GM23248 (cell line): ENCODE measurements at regions not wholly inside any gene's neighbourhood (a gene's known extent, or its start where the extent isn't known, plus 50 kb on each side); places are given as distances from the start of the nearest gene placed in this dataset.

Experiments used
- DNase-seq: peaks from one replicate; pipeline ENCODE4 v3.0.0-alpha.2; 2015
- H2AFZ ChIP-seq: fragments of 200-600 bp; sonication (generic); 2 replicates; pipeline ENCODE4 v1.6.1; 2016; ENCODE audit warnings: antibody characterized with exemption
- H3F3A ChIP-seq: fragments of 200-600 bp; sonication (generic); 2 replicates; pipeline ENCODE4 v1.6.1; 2016; ENCODE audit warnings: mild to moderate bottlenecking, antibody characterized with exemption, mixed run types; ENCODE audit not compliant: insufficient read depth
- H3K27ac ChIP-seq: fragments of 200-600 bp; sonication (generic); 2 replicates; pipeline ENCODE4 v1.5.1; 2016; ENCODE audit warnings: mild to moderate bottlenecking
- H3K27me3 ChIP-seq: fragments of 200-600 bp; sonication (generic); replicated peaks from 2 replicates; pipeline ENCODE4 v1.6.1; 2016; ENCODE audit warnings: mild to moderate bottlenecking; ENCODE audit not compliant: insufficient read depth
- H3K36me3 ChIP-seq: fragments of 200-600 bp; sonication (generic); 2 replicates; pipeline ENCODE4 v1.6.1; 2016; ENCODE audit warnings: low read depth, mild to moderate bottlenecking
- H3K4me1 ChIP-seq: fragments of 200-600 bp; sonication (generic); 2 replicates; pipeline ENCODE4 v1.6.1; 2016; ENCODE audit warnings: mild to moderate bottlenecking; ENCODE audit not compliant: insufficient read depth
- H3K4me2 ChIP-seq: fragments of 200-600 bp; sonication (generic); one replicate; pipeline ENCODE4 v1.6.1; 2016; ENCODE audit warnings: mild to moderate bottlenecking; ENCODE audit not compliant: unreplicated experiment
- H3K4me3 ChIP-seq: fragments of 200-600 bp; sonication (generic); 2 replicates; pipeline ENCODE4 v1.5.1; 2016; ENCODE audit warnings: mild to moderate bottlenecking
- H3K79me2 ChIP-seq: fragments of 200-600 bp; sonication (generic); 2 replicates; pipeline ENCODE4 v1.6.1; 2016; ENCODE audit warnings: mild to moderate bottlenecking; ENCODE audit not compliant: insufficient read depth
- H3K9ac ChIP-seq: fragments of 200-600 bp; sonication (generic); 2 replicates; pipeline ENCODE4 v1.6.1; 2016; ENCODE audit warnings: mild to moderate bottlenecking
- H3K9me2 ChIP-seq: fragments of 200-600 bp; sonication (generic); 2 replicates; pipeline ENCODE4 v1.6.1; 2016; ENCODE audit warnings: mixed run types, mild to moderate bottlenecking, moderate library complexity; ENCODE audit not compliant: insufficient read depth
- H3K9me3 ChIP-seq: fragments of 200-600 bp; sonication (generic); one replicate; pipeline ENCODE4 v1.6.1; 2017; ENCODE audit warnings: low read depth
- H4K20me1 ChIP-seq: fragments of 200-600 bp; sonication (generic); 2 replicates; pipeline ENCODE4 v1.6.0; 2016; ENCODE audit not compliant: insufficient read depth
- EZH2 ChIP-seq: fragments of 200-600 bp; sonication (generic); IDR thresholded peaks from 2 replicates; pipeline ENCODE4 v1.6.1; 2018; ENCODE audit warnings: antibody characterized with exemption, mild to moderate bottlenecking; ENCODE audit not compliant: insufficient read depth, poor library complexity, severe bottlenecking
- EZH2phosphoT487 ChIP-seq: fragments of 200-600 bp; sonication (generic); IDR thresholded peaks from 2 replicates; pipeline ENCODE4 v1.6.1; 2018; ENCODE audit warnings: antibody characterized with exemption, moderate library complexity, mild to moderate bottlenecking, low read depth; ENCODE audit not compliant: insufficient read depth
- WGBS, 2 experiments: methylation state at CpG; one replicate each; pipeline ENCODE4 v1.1.6; 2015 to 2017; ENCODE audit warnings: low lambda C conversion rate in 2 of 2, low coverage in 1 of 2; ENCODE audit errors: missing lambda C conversion rate in 2 of 2; 5-methylcytosine and 5-hydroxymethylcytosine counted together
- in situ Hi-C: fragments of 300-500 bp; cut with MboI; formaldehyde crosslinking; loops from 2 replicates; pipeline ENCODE4 v1.15.0; 2020

GRCh38 chr20:10812759-10813327, 139.0 kb upstream of the JAG1 start:
- H3K9me2 ChIP-seq, result no peaks in the 10 kb centered on the region
- 28 to 32% methylated on average over 10 of the region's 10 CpGs for WGBS, 2 experiments
- no peaks in the 10 kb centered on the region for H3K9me3 ChIP-seq
- no peaks in the 10 kb centered on the region for H3K4me1 ChIP-seq
- H4K20me1 ChIP-seq, result no peaks in the 10 kb centered on the region
- H3F3A ChIP-seq, result no peaks in the 10 kb centered on the region
- no peak overlapping the region for H3K27ac ChIP-seq
- no peaks in the 10 kb centered on the region for H3K36me3 ChIP-seq
- no peak for DNase-seq
- H3K4me2 ChIP-seq, result no peak overlapping the region
- TF ChIP-seq EZH2phosphoT487, result no peak
- TF ChIP-seq EZH2, result no peak
- H3K27me3 ChIP-seq, result peaks cover 18% of the 10 kb centered on the region
- no peaks in the 10 kb centered on the region for H3K79me2 ChIP-seq
- H3K4me3 ChIP-seq, result no peak overlapping the region
- no peak overlapping the region for H3K9ac ChIP-seq
- no peak overlapping the region for H2AFZ ChIP-seq
- in situ Hi-C loops, result no loop called here

GRCh38 chr20:10823585-10823984, 149.8 kb upstream of the JAG1 start:
- Histone ChIP-seq H3K4me3 (no peak overlapping the region), H3K36me3 (no peaks in the 10 kb centered on the region), H3K79me2 (no peaks in the 10 kb centered on the region), H3K9me3 (no peaks in the 10 kb centered on the region), H2AFZ (no peak overlapping the region), H3K9ac (no peak overlapping the region), H3K9me2 (no peaks in the 10 kb centered on the region), H3K4me2 (no peak overlapping the region), H4K20me1 (no peaks in the 10 kb centered on the region), H3K27me3 (peaks cover 15% of the 10 kb centered on the region; the same call in 1 of the 2 replicates), H3K27ac (no peak overlapping the region), H3K4me1 (no peaks in the 10 kb centered on the region), H3F3A (no peaks in the 10 kb centered on the region)
- in situ Hi-C loops, result no loop called here
- no peak for DNase-seq
- 31 to 34% methylated on average over 3 of the region's 3 CpGs for WGBS, 2 experiments
- TF ChIP-seq EZH2, result no peak
- no peak for TF ChIP-seq EZH2phosphoT487

- in situ Hi-C loops, result no loop called here
- Histone ChIP-seq H3K79me2 (no peaks in the 10 kb centered on the region), H3K4me3 (no peak overlapping the region), H3F3A (no peaks in the 10 kb centered on the region), H4K20me1 (no peaks in the 10 kb centered on the region), H3K9ac (no peak overlapping the region), H3K4me2 (no peak overlapping the region), H3K9me2 (no peaks in the 10 kb centered on the region), H2AFZ (no peak overlapping the region), H3K36me3 (no peaks in the 10 kb centered on the region), H3K4me1 (no peaks in the 10 kb centered on the region), H3K9me3 (no peaks in the 10 kb centered on the region), H3K27me3 (peaks cover 17% of the 10 kb centered on the region; the same call in 1 of the 2 replicates), H3K27ac (no peak overlapping the region)
- no peak for DNase-seq
- 58 to 60% methylated on average over 11 of the region's 11 CpGs for WGBS, 2 experiments
- TF ChIP-seq EZH2 (no peak), EZH2phosphoT487 (no peak)
These were observed 151.1 kb upstream of the JAG1 start for GRCh38 chr20:10824750-10825500.

- 0% methylated on average over 1 of the region's 1 CpG for WGBS, 2 experiments
- no peak for DNase-seq
- Histone ChIP-seq H3K9ac (no peak overlapping the region), H3F3A (no peaks in the 10 kb centered on the region), H3K27ac (no peak overlapping the region), H4K20me1 (no peaks in the 10 kb centered on the region), H3K27me3 (peaks cover 17% of the 10 kb centered on the region; the same call in 1 of the 2 replicates), H3K4me1 (no peaks in the 10 kb centered on the region), H3K9me2 (no peaks in the 10 kb centered on the region), H3K4me2 (no peak overlapping the region), H2AFZ (no peak overlapping the region), H3K36me3 (no peaks in the 10 kb centered on the region), H3K4me3 (no peak overlapping the region), H3K9me3 (no peaks in the 10 kb centered on the region), H3K79me2 (no peaks in the 10 kb centered on the region)
- no peak for TF ChIP-seq EZH2phosphoT487
- TF ChIP-seq EZH2, result no peak
- in situ Hi-C loops, result no loop called here
These were observed 152.3 kb upstream of the JAG1 start for GRCh38 chr20:10826111-10826510.
